HEK293T (cell line): ENCODE measurements at regions not wholly inside any gene's neighbourhood (a gene's known extent, or its start where the extent isn't known, plus 50 kb on each side); places are given as distances from the start of the nearest gene placed in this dataset.

Experiments
- ARNT ChIP-seq: fragments of 450-650 bp; IDR thresholded peaks from 2 replicates; pipeline ENCODE4 v1.6.1; 2017; ENCODE audit warnings: mild to moderate bottlenecking
- BHLHE40 ChIP-seq: fragments of 450-650 bp; IDR thresholded peaks from 2 replicates; pipeline ENCODE4 v1.6.1; 2016; ENCODE audit warnings: mild to moderate bottlenecking, moderate library complexity, borderline replicate concordance
- FOXA1 ChIP-seq: fragments of 450-650 bp; IDR thresholded peaks from 2 replicates; pipeline ENCODE4 v1.6.1; 2016; ENCODE audit warnings: mild to moderate bottlenecking
- FOXM1 ChIP-seq: fragments of 450-650 bp; IDR thresholded peaks from 2 replicates; pipeline ENCODE4 v1.6.1; 2017; ENCODE audit warnings: mild to moderate bottlenecking, borderline replicate concordance
- NFRKB ChIP-seq: fragments of 450-650 bp; IDR thresholded peaks from 2 replicates; pipeline ENCODE4 v1.6.1; 2016; ENCODE audit warnings: mild to moderate bottlenecking, moderate library complexity
- SP1 ChIP-seq: fragments of 450-650 bp; IDR thresholded peaks from 2 replicates; pipeline ENCODE4 v1.6.1; 2017
- ZNF384 ChIP-seq: fragments of 450-650 bp; IDR thresholded peaks from 2 replicates; pipeline ENCODE4 v1.6.1; 2016

DNA sequence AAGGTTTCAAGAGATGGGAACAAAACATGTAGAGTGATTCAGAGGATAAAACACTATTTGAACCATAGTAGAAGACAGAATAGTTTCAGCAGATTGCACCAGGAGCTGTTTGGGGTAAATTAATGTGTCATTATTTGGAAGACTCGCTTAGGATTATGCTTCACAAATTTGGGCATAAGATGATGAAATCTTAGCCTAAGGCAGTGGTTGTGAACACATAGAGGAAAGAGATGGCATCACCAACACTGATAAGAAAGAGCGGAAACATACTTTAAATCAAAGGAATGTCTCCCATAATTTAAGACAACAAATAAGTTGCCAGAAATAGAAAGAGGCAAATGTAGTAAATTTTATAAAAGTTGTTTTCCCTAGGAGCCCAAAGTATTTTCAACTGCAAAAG, 66.1 kb upstream of the TBCA start:
- no peak for TF ChIP-seq SP1
- TF ChIP-seq FOXA1, result no peak
- TF ChIP-seq FOXM1, result no peak
- TF ChIP-seq BHLHE40, result no peak
- TF ChIP-seq NFRKB, result no peak
- no peak for TF ChIP-seq ARNT
- TF ChIP-seq ZNF384, result no peak
